ENCODE measurements at regions not wholly inside any gene's neighbourhood (a gene's known extent, or its start where the extent isn't known, plus 50 kb on each side); places are given as distances from the start of the nearest gene placed in this dataset.

DNA sequence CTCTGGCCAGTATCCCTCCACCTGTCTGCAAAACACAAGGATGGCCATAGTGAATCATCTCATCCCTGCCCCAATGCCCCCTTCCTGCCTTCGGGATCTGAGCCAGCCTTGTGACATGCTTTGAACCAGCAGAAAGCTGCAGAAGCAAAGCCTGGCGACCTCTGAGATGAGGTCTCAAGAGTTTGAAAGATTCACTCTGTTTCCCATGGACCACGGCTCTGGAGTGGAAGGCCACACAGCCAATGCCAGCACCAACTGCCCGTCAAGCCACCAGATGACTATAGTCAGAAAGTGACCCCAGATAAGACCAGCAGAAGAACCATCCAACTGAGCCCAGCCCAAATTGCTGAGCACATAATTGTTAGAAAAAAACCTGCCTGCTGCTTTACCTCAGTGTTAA is 193.9 kb upstream of the PPP2R2D start:
- no peak for DNase-seq (ENCODE audit: low read depth)

DNA sequence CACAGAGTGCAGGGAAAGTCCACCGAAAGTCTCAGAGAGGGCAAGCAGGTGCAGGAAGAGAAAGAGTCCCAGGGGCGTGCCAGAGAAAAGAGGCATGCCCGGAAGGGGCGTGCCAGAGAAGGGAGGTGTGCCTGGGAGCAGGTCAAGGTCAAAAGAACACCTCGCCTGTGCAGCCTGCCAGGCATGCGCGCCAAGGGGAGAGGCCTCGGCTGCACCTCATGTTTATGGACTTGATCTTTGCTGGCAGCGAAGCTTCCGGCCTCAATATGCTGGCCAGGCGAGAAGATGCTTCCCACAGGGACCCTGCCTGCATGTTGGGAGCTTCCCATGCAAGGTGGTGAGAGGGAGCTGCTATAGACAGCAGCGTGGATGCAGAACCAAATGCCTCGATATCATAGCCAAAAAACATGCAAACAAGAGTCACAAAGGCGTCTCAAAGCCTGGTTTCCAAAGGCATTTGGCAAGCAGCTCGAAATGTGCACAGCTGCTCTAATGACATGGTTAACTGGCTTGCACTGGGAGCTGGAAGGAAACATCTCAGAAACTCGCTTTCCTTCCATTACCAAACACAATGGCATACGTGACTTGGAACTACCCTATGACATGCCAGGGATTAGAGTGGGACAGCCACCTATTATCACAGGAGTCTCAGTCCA is 192.5 kb upstream of the PPP2R2D start:
- DNase-seq (ENCODE audit: low read depth) = no peak
- no peak overlapping the region for H3K4me3 ChIP-seq (ENCODE audit: low read depth, low read length)
- TF ChIP-seq, protein P1, sequence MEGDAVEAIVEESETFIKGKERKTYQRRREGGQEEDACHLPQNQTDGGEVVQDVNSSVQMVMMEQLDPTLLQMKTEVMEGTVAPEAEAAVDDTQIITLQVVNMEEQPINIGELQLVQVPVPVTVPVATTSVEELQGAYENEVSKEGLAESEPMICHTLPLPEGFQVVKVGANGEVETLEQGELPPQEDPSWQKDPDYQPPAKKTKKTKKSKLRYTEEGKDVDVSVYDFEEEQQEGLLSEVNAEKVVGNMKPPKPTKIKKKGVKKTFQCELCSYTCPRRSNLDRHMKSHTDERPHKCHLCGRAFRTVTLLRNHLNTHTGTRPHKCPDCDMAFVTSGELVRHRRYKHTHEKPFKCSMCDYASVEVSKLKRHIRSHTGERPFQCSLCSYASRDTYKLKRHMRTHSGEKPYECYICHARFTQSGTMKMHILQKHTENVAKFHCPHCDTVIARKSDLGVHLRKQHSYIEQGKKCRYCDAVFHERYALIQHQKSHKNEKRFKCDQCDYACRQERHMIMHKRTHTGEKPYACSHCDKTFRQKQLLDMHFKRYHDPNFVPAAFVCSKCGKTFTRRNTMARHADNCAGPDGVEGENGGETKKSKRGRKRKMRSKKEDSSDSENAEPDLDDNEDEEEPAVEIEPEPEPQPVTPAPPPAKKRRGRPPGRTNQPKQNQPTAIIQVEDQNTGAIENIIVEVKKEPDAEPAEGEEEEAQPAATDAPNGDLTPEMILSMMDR (IDR thresholded peaks at IDR 0.05; ENCODE audit: insufficient read depth, low read depth, low read length, missing control alignments) = no peak

More for the DNA sequence above, 193.9 kb upstream of the PPP2R2D start:
- no peak overlapping the region for H3K4me3 ChIP-seq (ENCODE audit: low read depth, low read length)
- TF ChIP-seq, protein P1 (IDR thresholded peaks at IDR 0.05; ENCODE audit: insufficient read depth, low read depth, low read length, missing control alignments) = no peak

DNA sequence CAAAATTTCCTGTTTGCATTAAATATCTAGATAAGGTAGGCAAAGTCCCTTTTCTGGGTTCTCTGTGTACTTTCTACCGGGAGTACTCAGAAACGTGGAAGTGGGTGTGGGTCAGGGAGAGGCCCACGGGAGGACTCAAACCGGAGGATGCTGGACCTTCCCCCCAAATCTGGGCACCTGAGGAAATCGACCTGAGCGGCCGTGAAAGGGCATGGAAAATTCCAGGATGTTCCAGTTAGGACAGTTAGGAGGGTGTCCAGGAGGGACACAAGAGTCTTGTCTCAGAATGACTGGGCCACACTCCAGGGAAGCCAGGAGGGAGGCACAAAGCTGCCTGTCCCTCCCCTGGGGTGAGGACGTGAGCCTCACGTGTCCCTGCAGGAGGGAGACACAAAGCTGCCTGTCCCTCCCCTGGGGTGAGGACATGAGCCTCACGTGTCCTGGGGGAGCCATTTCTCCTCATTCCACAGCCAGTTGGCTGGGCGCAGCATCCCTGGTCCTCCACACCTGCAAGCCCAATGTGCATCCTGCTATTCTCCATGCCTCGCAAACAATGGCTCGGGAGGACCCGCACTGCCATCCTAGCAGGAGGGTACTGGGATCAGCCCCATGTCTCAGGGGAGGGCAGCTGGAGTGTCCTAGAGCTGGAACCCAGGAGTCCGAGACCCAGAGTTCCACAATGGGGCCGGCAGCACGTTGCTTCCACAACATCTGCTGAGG is 190.5 kb upstream of the PPP2R2D start:
- no peak overlapping the region for H3K4me3 ChIP-seq (ENCODE audit: low read depth, low read length)
- TF ChIP-seq, protein P1 (IDR thresholded peaks at IDR 0.05; ENCODE audit: insufficient read depth, low read depth, low read length, missing control alignments) = no peak
- DNase-seq (ENCODE audit: low read depth) = no peak

DNA sequence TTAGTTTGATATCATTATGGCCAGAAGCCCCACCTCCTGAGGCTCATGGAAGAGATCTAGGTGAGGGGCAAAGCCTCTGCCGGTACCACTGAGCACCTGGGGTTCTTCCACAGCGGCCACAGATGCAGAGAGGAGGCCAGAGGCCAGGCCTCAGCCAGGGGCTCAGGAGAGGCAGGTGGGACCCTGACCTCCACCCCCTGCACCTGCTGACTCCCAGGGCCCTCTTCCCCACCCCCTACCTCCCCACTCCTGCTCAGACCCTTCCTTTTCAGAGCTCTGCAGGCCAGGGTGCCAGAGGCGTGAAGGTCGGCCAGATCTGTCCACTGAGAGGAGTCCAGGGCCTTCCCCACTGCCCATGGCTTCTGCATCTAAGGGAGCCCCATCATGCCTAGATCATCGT is 178.7 kb upstream of the PPP2R2D start:
- H3K4me3 ChIP-seq (ENCODE audit: low read depth, low read length) = no peak overlapping the region
- no peak for DNase-seq (ENCODE audit: low read depth)
- TF ChIP-seq, protein P1 (IDR thresholded peaks at IDR 0.05; ENCODE audit: insufficient read depth, low read depth, low read length, missing control alignments) = no peak

DNA sequence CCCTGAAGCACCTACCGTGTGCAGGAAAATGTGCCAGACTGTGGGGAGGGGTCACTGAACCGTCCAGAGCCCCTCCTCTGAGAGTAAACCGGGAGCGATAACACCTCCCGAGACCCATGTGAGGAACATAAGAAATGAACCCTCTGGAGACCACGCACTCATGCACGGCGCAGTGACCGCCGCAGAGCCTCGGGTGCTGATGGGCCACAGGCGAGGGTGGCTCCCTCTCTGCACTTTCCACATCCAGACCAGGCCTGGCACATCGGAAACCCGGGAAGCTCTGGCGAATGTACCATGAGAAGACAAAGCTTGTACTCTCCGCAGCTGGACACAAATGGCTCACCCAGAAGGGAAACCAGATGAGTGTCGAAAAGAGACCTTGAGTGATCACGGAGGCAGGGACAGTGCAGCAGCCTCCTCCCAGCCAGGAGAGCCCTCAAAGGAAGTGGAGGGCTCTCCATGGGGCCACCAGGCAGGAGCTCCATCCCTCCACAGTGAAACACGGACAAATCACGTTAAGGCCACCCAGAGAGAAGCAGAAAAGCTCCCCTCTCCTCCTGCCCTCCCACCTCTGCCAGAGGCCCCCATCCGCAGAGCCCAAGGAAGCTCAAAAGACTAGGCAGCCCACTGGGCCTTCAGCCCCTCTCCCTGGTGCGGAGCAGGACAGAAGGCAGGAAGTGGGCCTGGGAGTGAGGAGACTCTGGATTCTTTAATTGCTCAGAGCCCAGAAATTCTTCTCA is 178.1 kb upstream of the PPP2R2D start:
- no peak for DNase-seq (ENCODE audit: low read depth)
- TF ChIP-seq, protein P1 (IDR thresholded peaks at IDR 0.05; ENCODE audit: insufficient read depth, low read depth, low read length, missing control alignments) = no peak
- H3K4me3 ChIP-seq (ENCODE audit: low read depth, low read length) = no peak overlapping the region

DNA sequence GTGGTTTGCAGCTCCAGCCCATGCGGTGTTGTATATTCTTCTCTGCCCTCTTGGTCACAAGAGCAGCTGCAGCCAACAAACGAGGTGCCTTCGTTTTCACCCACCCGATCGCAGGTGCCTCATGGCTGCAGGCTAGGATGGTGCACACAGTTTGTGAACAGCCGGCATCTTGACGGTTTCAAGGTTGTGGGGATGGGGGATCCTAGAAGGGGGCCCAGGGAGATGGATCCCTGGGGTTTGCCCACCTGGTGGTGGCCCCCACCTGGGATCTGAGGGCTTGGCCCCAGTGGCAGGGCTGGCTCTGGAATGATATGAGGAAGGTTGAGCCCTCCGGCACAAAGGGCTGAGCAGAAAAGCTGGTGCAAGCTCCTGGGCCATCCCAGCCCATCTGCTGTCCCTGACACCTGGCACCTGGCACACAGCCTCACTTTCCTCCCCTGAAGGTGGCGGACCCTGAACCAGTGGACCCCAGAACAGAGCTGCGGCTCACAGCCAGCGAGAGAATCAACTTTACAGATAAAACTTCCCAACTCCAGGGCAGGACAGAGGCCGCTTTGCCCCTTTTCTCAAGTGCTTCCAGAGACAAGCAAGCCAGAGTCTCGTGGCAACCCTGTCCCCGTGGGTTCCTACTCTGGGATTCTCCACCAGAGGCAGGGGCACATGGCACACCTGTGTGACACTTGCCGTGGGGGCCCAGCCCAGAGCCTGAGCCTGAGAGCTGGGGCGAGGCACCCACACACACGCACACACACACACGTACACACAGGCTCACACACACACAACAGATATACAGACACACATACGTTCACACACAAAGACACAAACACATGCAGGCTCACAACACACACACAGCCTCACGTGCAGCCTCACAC is 177.3 kb upstream of the PPP2R2D start:
- no peak overlapping the region for H3K4me3 ChIP-seq (ENCODE audit: low read depth, low read length)
- DNase-seq (ENCODE audit: low read depth) = no peak
- TF ChIP-seq, protein P1 (IDR thresholded peaks at IDR 0.05; ENCODE audit: insufficient read depth, low read depth, low read length, missing control alignments) = no peak
